LNCAP (cell line): ENCODE measurements at regions not wholly inside any gene's neighbourhood (a gene's known extent, or its start where the extent isn't known, plus 50 kb on each side); places are given as distances from the start of the nearest gene placed in this dataset.

Source experiments
- CTCF ChIP-seq: fragments of 450-650 bp; IDR thresholded peaks from 2 replicates; pipeline ENCODE4 v1.5.1; 2017; ENCODE audit warnings: mild to moderate bottlenecking

GRCh38 chr3:145457825-145458552 lies 703.0 kb downstream of the PLOD2 start:
- TF ChIP-seq CTCF = no peak

- TF ChIP-seq CTCF = no peak
Observed at GRCh38 chr3:145471976-145472375, 689.0 kb downstream of the PLOD2 start.

GRCh38 chr3:145483992-145484391 lies 677.0 kb downstream of the PLOD2 start:
- no peak for TF ChIP-seq CTCF

- TF ChIP-seq CTCF = no peak
Observed at GRCh38 chr3:145489011-145489410, 672.0 kb downstream of the PLOD2 start.

- no peak for TF ChIP-seq CTCF
Observed at GRCh38 chr3:145490088-145491048, 670.6 kb downstream of the PLOD2 start.

- no peak for TF ChIP-seq CTCF
Observed at GRCh38 chr3:145492456-145492855, 668.5 kb downstream of the PLOD2 start.

GRCh38 chr3:145518639-145519038 lies 642.3 kb downstream of the PLOD2 start:
- no peak for TF ChIP-seq CTCF
